ENCODE measurements at regions not wholly inside any gene's neighbourhood (a gene's known extent, or its start where the extent isn't known, plus 50 kb on each side); places are given as distances from the start of the nearest gene placed in this dataset.

DNA sequence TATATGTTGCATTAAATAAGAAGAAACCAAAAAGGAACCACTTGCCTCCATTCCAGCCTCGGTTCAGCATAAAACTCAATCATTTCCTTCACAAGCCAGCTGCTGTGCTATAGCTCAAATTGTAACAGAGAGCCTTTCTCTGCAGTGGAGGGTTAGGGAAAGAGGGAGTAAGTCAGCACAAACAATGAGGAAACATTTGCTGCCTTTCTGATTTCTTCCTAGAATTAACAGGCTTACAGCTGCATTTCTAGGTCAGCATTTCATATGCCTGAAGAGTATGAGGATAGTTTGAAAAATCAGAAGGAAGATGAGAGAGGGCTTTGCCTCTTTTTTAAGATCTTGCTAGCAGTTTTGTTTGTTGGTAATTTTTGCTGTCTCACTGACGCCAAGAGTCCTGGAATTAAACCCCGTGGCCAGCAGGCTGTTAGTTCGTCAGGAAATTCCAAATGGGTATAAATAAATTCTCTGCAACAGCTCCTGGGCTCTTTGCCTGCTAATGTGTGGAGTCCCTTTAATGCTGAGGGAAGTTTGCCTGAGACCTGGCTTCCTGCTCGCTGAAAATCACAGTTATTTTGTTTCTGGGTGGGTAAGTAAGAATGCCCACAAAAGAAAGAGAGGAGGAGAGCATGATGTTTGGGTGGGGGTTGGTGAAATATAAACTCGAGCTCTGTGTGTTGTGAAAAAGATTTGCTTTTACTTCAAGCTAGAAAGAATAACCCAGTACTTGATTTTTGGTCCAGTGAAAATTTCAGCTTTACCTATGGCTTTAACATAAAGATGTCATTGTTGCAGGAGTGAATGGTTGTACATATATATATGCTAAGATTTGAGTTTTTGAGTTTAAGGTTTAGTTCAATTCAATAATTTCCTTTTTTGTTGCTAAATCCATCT lies 148.1 kb upstream of the DMRT1 start (continued):
- no peak for TF ChIP-seq SIX5 (IDR thresholded peaks at IDR 0.05; ENCODE audit: low read depth, low read length, severe bottlenecking)
- TF ChIP-seq TCF12 (IDR thresholded peaks at IDR 0.05; ENCODE audit: low read depth, low read length): no peak

- no peaks in the 10 kb centered on the region for H3K79me2 ChIP-seq (ENCODE audit: control insufficient read depth, insufficient read depth, low read length)
- H3K4me2 ChIP-seq (ENCODE audit: control insufficient read depth, insufficient read depth): no peak overlapping the region
These were observed 147.4 kb upstream of the DMRT1 start for GRCh38 chr9:694092-694402.

More at GRCh38 chr9:694092-694402, 147.4 kb upstream of the DMRT1 start:
- Histone ChIP-seq H3K27me3 (replicated peaks in 1 of 2; ENCODE audit: control insufficient read depth in 2 of 2, insufficient read depth in 2 of 2, low read length in 1 of 2) (peaks cover 1 to 3% of the 10 kb centered on the region in 2 experiments; a peak in 2 of 4 replicates), H3K27ac (ENCODE audit: control insufficient read depth, insufficient read depth) (no peak overlapping the region), H3K9ac (ENCODE audit: control insufficient read depth, insufficient read depth, low read length) (no peak overlapping the region), H3K4me1 (ENCODE audit: control insufficient read depth, insufficient read depth, low read length) (no peaks in the 10 kb centered on the region), H3K36me3 (ENCODE audit: control insufficient read depth in 2 of 2, insufficient read depth in 2 of 2, low read length in 1 of 2) (no peaks in the 10 kb centered on the region), H4K20me1 (ENCODE audit: control insufficient read depth, insufficient read depth) (no peaks in the 10 kb centered on the region), H3K4me3 (no peak overlapping the region), H2AFZ (ENCODE audit: control insufficient read depth, low read depth, low read length) (no peak overlapping the region), H3K9me3 (replicated peaks; ENCODE audit: control insufficient read depth, insufficient read depth, low read length) (no peaks in the 10 kb centered on the region)
- ChIA-PET SMC1A (ENCODE audit: uncharacterized antibody, unreplicated experiment) (interaction anchor here (0.7 kb wide), 1 partner anchor 137 kb away, joined by 3 read pairs; no protein-coding TSS in a partner anchor), RAD21 (ENCODE audit: unreplicated experiment) (no interaction called here), CTCF (interaction anchor here (1.8 kb wide), 1 partner anchor 12 kb away, joined by 4 read pairs; no protein-coding TSS in a partner anchor), POLR2A (no interaction called here)
- intact Hi-C loops (cut with micrococcal nuclease; ENCODE audit: unreplicated experiment): no loop called here
- FAIRE-seq: no peak
- in situ Hi-C loops (cut with MboI): no loop called here
- WGBS (ENCODE audit: insufficient coverage, insufficient replicate concordance, low lambda C conversion rate, missing lambda C conversion rate): 35% methylated on average over 1 of the region's 1 CpG
- no TSS peak for BruUV-seq (replicated peaks)
- TF ChIP-seq RELA (IDR thresholded peaks at IDR 0.05; ENCODE audit: borderline replicate concordance, partially characterized antibody) (no peak), SMAD1 (IDR thresholded peaks at IDR 0.05; ENCODE audit: low read depth, partially characterized antibody) (no peak), MEF2B (IDR thresholded peaks at IDR 0.05; ENCODE audit: partially characterized antibody, poor library complexity, severe bottlenecking) (no peak), NKRF (conservative IDR thresholded peaks at IDR 0.05) (no peak), FOS (IDR thresholded peaks at IDR 0.05; ENCODE audit: borderline replicate concordance, extremely low read depth, insufficient read length) (no peak), NFIC (IDR thresholded peaks at IDR 0.05; ENCODE audit: low read depth, low read length) (no peak), BACH1 (IDR thresholded peaks at IDR 0.05; ENCODE audit: borderline replicate concordance) (no peak), RAD21 (IDR thresholded peaks at IDR 0.05; ENCODE audit: insufficient read depth, low read depth, low read length) (no peak), NRF1 (conservative IDR thresholded peaks at IDR 0.05; ENCODE audit: low read depth, low read length) (no peak), POLR2A (IDR thresholded peaks at IDR 0.05; ENCODE audit: low read depth, low read length) (no peak), MTA3 (IDR thresholded peaks at IDR 0.05; ENCODE audit: borderline replicate concordance, low read length) (no peak), ZNF24 (IDR thresholded peaks at IDR 0.05) (no peak)
- TF ChIP-seq, protein P1, sequence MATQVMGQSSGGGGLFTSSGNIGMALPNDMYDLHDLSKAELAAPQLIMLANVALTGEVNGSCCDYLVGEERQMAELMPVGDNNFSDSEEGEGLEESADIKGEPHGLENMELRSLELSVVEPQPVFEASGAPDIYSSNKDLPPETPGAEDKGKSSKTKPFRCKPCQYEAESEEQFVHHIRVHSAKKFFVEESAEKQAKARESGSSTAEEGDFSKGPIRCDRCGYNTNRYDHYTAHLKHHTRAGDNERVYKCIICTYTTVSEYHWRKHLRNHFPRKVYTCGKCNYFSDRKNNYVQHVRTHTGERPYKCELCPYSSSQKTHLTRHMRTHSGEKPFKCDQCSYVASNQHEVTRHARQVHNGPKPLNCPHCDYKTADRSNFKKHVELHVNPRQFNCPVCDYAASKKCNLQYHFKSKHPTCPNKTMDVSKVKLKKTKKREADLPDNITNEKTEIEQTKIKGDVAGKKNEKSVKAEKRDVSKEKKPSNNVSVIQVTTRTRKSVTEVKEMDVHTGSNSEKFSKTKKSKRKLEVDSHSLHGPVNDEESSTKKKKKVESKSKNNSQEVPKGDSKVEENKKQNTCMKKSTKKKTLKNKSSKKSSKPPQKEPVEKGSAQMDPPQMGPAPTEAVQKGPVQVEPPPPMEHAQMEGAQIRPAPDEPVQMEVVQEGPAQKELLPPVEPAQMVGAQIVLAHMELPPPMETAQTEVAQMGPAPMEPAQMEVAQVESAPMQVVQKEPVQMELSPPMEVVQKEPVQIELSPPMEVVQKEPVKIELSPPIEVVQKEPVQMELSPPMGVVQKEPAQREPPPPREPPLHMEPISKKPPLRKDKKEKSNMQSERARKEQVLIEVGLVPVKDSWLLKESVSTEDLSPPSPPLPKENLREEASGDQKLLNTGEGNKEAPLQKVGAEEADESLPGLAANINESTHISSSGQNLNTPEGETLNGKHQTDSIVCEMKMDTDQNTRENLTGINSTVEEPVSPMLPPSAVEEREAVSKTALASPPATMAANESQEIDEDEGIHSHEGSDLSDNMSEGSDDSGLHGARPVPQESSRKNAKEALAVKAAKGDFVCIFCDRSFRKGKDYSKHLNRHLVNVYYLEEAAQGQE (IDR thresholded peaks at IDR 0.05; ENCODE audit: low read depth, low read length): no peak
- no peak for ATAC-seq
- DNase-seq (ENCODE audit: low read depth, low spot score): no peak

Data from GM12878 (cell line).